NCI-H82 treated with DMSO at 0.1 percent for 48 hours (cell line): ENCODE measurements at regions not wholly inside any gene's neighbourhood (a gene's known extent, or its start where the extent isn't known, plus 50 kb on each side); places are given as distances from the start of the nearest gene placed in this dataset.

Experiments used
- DNase-seq: peaks from one replicate; lab custom pipeline; 2025; ENCODE audit not compliant: unreplicated experiment; lab: John Stamatoyannopoulos, UW

- no peak for DNase-seq
Observed at GRCh38 chr2:220991972-220992371, 580.1 kb downstream of the EPHA4 start.

- no peak for DNase-seq
Observed at GRCh38 chr2:220994846-220995245, 577.3 kb downstream of the EPHA4 start.

GRCh38 chr2:220995581-220995980, 576.5 kb downstream of the EPHA4 start:
- DNase-seq: no peak

GRCh38 chr2:220998156-220998555, 573.9 kb downstream of the EPHA4 start:
- no peak for DNase-seq

GRCh38 chr2:220999356-220999755, 572.7 kb downstream of the EPHA4 start:
- DNase-seq: no peak

GRCh38 chr2:221001381-221001801, 570.7 kb downstream of the EPHA4 start:
- no peak for DNase-seq

- DNase-seq: no peak
Observed at GRCh38 chr2:221002101-221002685, 569.9 kb downstream of the EPHA4 start.

- DNase-seq: no peak
Observed at GRCh38 chr2:221005338-221005737, 566.8 kb downstream of the EPHA4 start.

GRCh38 chr2:221006084-221006483, 566.0 kb downstream of the EPHA4 start:
- peak; percentile 76 for DNase-seq

GRCh38 chr2:221016551-221016950, 555.6 kb downstream of the EPHA4 start:
- no peak for DNase-seq

- DNase-seq: no peak
Observed at GRCh38 chr2:221018262-221018661, 553.8 kb downstream of the EPHA4 start.

- DNase-seq: no peak
Observed at GRCh38 chr2:221019668-221020067, 552.4 kb downstream of the EPHA4 start.

- DNase-seq: no peak
Observed at GRCh38 chr2:221022554-221022953, 549.5 kb downstream of the EPHA4 start.

- no peak for DNase-seq
Observed at GRCh38 chr2:221025398-221025797, 546.7 kb downstream of the EPHA4 start.

- no peak for DNase-seq
Observed at GRCh38 chr2:221034026-221034701, 537.9 kb downstream of the EPHA4 start.

- DNase-seq: no peak
Observed at GRCh38 chr2:221034973-221035372, 537.1 kb downstream of the EPHA4 start.

- DNase-seq: no peak
Observed at GRCh38 chr2:221042926-221043325, 529.2 kb downstream of the EPHA4 start.

- no peak for DNase-seq
Observed at GRCh38 chr2:221044781-221045180, 527.3 kb downstream of the EPHA4 start.

GRCh38 chr2:221050020-221050795, 521.9 kb downstream of the EPHA4 start:
- DNase-seq: no peak

GRCh38 chr2:221051162-221051561, 520.9 kb downstream of the EPHA4 start:
- no peak for DNase-seq

- no peak for DNase-seq
Observed at GRCh38 chr2:221060376-221060775, 511.7 kb downstream of the EPHA4 start.

GRCh38 chr2:221063568-221063967, 508.5 kb downstream of the EPHA4 start:
- no peak for DNase-seq
